ENCODE measurements at regions not wholly inside any gene's neighbourhood (a gene's known extent, or its start where the extent isn't known, plus 50 kb on each side); places are given as distances from the start of the nearest gene placed in this dataset.

- DNase-seq = no peak
These were observed 308.7 kb downstream of the GBA3 start for GRCh38 chr4:23001478-23001877.

- DNase-seq = no peak
These were observed 306.7 kb downstream of the GBA3 start for GRCh38 chr4:22999419-22999818.

- no peak for DNase-seq
These were observed 304.9 kb downstream of the GBA3 start for GRCh38 chr4:22997358-22998224.

GRCh38 chr4:22991576-22991975, 298.8 kb downstream of the GBA3 start:
- DNase-seq = no peak

- DNase-seq = no peak
These were observed 295.8 kb downstream of the GBA3 start for GRCh38 chr4:22988526-22988925.

GRCh38 chr4:22987870-22988269, 295.1 kb downstream of the GBA3 start:
- DNase-seq = no peak

GRCh38 chr4:22986881-22987280, 294.1 kb downstream of the GBA3 start:
- no peak for DNase-seq

- DNase-seq = no peak
These were observed 293.5 kb downstream of the GBA3 start for GRCh38 chr4:22986262-22986661.

GRCh38 chr4:22984390-22984789, 291.7 kb downstream of the GBA3 start:
- no peak for DNase-seq

GRCh38 chr4:22978656-22979055, 285.9 kb downstream of the GBA3 start:
- no peak for DNase-seq

GRCh38 chr4:22970665-22971064, 277.9 kb downstream of the GBA3 start:
- no peak for DNase-seq

- DNase-seq = no peak
These were observed 276.7 kb downstream of the GBA3 start for GRCh38 chr4:22969287-22969896.

- no peak for DNase-seq
These were observed 269.6 kb downstream of the GBA3 start for GRCh38 chr4:22962295-22962694.

- no peak for DNase-seq
These were observed 266.7 kb downstream of the GBA3 start for GRCh38 chr4:22959483-22959882.

- DNase-seq = no peak
These were observed 265.1 kb downstream of the GBA3 start for GRCh38 chr4:22957774-22958309.

- no peak for DNase-seq
These were observed 256.6 kb downstream of the GBA3 start for GRCh38 chr4:22949161-22949855.

- no peak for DNase-seq
These were observed 255.1 kb downstream of the GBA3 start for GRCh38 chr4:22947851-22948250.

GRCh38 chr4:22942920-22943559, 250.3 kb downstream of the GBA3 start:
- no peak for DNase-seq

- no peak for DNase-seq
These were observed 249.1 kb downstream of the GBA3 start for GRCh38 chr4:22941688-22942375.

GRCh38 chr4:22932326-22932725, 239.6 kb downstream of the GBA3 start:
- DNase-seq = no peak

- DNase-seq = no peak
These were observed 229.7 kb downstream of the GBA3 start for GRCh38 chr4:22922426-22922825.

GRCh38 chr4:22921936-22922335, 229.2 kb downstream of the GBA3 start:
- DNase-seq = no peak

GRCh38 chr4:22911285-22911684, 218.5 kb downstream of the GBA3 start:
- DNase-seq = no peak

Data from NCI-H510A (cell line).